Duodenal mucosa (tissue), 2 donors: ENCODE measurements at regions not wholly inside any gene's neighbourhood (a gene's known extent, or its start where the extent isn't known, plus 50 kb on each side); places are given as distances from the start of the nearest gene placed in this dataset.

Experiments
- H3K27ac ChIP-seq: one replicate; pipeline ENCODE4 v1.7.0; 2013; ENCODE audit warnings: low read depth, low read length
- H3K27me3 ChIP-seq, 2 donors: one replicate each; pipeline ENCODE4 v1.7.0; 2013; ENCODE audit warnings: low read length in 2 of 2, control low read depth in 1 of 2; ENCODE audit not compliant: insufficient read depth in 2 of 2, control insufficient read depth in 1 of 2
- H3K36me3 ChIP-seq, 2 donors: one replicate each; pipeline ENCODE4 v1.7.0; 2013; ENCODE audit warnings: low read length in 2 of 2, control low read depth in 1 of 2; ENCODE audit not compliant: insufficient read depth in 2 of 2, control insufficient read depth in 1 of 2
- H3K4me1 ChIP-seq, 2 donors: one replicate each; pipeline ENCODE4 v1.7.0; 2013; ENCODE audit warnings: low read length in 2 of 2, control low read depth in 1 of 2; ENCODE audit not compliant: insufficient read depth in 2 of 2, control insufficient read depth in 1 of 2
- H3K4me3 ChIP-seq, 2 donors: one replicate each; pipeline ENCODE4 v1.7.0; 2013; ENCODE audit warnings: low read length in 2 of 2, low read depth in 1 of 2
- H3K9ac ChIP-seq, 2 donors: one replicate each; pipeline ENCODE4 v1.7.0; 2013; ENCODE audit warnings: low read length in 2 of 2, low read depth in 1 of 2
- H3K9me3 ChIP-seq, 2 donors: one replicate each; pipeline ENCODE4 v1.7.0; 2013; ENCODE audit warnings: low read length in 2 of 2, control low read depth in 1 of 2; ENCODE audit not compliant: control insufficient read depth in 1 of 2

- Histone ChIP-seq H3K27ac (no peak overlapping the region), H3K4me1 (no peaks in the 10 kb centered on the region), H3K27me3 (no peaks in the 10 kb centered on the region), H3K36me3 (no peaks in the 10 kb centered on the region), H3K9ac (no peak overlapping the region), H3K9me3 (no peaks in the 10 kb centered on the region), H3K4me3 (no peak overlapping the region)
These were observed 402.6 kb downstream of the FUT8 start for GRCh38 chr14:65815127-65815526.

GRCh38 chr14:65817011-65817410, 404.5 kb downstream of the FUT8 start:
- Histone ChIP-seq H3K36me3 (no peaks in the 10 kb centered on the region), H3K9me3 (no peaks in the 10 kb centered on the region), H3K9ac (no peak overlapping the region), H3K4me3 (no peak overlapping the region), H3K27me3 (no peaks in the 10 kb centered on the region), H3K4me1 (no peaks in the 10 kb centered on the region), H3K27ac (no peak overlapping the region)

DNA sequence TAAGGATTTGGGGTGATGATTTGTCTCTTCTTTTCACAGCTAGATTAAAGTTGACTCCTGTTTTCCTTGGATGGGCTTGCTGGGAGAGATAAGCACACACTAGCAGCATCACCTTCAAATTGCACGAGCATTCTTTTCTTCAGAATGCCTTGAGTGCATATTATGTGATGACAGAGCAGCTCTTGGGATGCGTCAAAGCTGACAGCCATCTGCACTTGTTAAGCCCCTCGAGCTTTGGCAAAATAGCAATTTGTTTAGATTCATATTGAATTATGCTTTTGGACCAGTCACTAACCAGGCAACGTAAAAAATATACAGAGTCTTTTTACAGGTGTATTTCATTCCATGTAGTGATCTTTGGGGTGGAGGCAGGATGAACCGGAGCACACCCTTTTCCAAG, 407.0 kb downstream of the FUT8 start:
- Histone ChIP-seq H3K27ac (no peak overlapping the region), H3K4me1 (peaks cover 0 to 6% of the 10 kb centered on the region in 2 donors), H3K4me3 (no peak overlapping the region), H3K9ac (no peak overlapping the region), H3K36me3 (no peaks in the 10 kb centered on the region), H3K27me3 (no peaks in the 10 kb centered on the region), H3K9me3 (no peaks in the 10 kb centered on the region)

GRCh38 chr14:65821224-65821753, 408.8 kb downstream of the FUT8 start:
- Histone ChIP-seq H3K4me3 (no peak overlapping the region), H3K36me3 (no peaks in the 10 kb centered on the region), H3K4me1 (peaks cover 0 to 7% of the 10 kb centered on the region in 2 donors), H3K27me3 (no peaks in the 10 kb centered on the region), H3K9ac (no peak overlapping the region), H3K9me3 (no peaks in the 10 kb centered on the region), H3K27ac (no peak overlapping the region)

DNA sequence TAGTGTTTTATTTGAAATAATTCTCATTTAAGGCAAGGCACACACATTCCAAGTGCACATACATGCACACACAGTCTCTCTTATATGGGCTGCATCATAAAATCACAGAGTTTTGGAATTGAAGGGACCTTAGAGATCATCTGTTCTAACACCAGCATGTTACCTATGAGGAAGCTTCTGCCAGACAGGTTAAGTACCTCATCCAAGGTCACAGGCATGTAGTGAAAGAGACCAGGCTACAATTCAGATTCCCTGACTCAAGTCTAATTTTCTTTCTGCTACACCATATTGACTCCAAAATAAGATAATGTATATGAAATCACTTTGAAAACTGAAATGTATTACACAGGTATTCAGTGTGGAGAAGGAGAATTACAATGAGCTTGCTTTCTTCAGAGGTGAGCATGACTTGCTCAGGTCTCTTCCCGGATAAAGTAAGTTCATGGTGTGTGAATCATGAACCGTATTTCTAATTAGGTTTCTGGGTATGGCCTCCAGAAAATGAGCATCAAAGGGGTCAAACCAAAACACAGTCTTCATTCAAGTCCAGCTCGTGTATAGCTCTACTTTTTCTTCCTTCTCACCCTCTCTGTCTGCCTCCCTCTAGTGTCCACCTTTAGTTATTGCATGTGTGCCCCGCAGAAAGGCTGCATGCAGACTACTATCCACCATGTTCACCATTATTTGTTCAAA, 411.9 kb downstream of the FUT8 start:
- no peaks in the 10 kb centered on the region for H3K36me3 ChIP-seq

GRCh38 chr14:65824978-65825299, 412.4 kb downstream of the FUT8 start:
- H3K27me3 ChIP-seq: no peaks in the 10 kb centered on the region
- no peaks in the 10 kb centered on the region for H3K36me3 ChIP-seq
- no peak overlapping the region for H3K9ac ChIP-seq
- no peaks in the 10 kb centered on the region for H3K9me3 ChIP-seq
- H3K4me3 ChIP-seq: no peak overlapping the region
- peaks cover 0 to 7% of the 10 kb centered on the region in 2 donors for H3K4me1 ChIP-seq
- no peak overlapping the region for H3K27ac ChIP-seq

More for the DNA sequence above, 411.9 kb downstream of the FUT8 start:
- H3K4me1 ChIP-seq: peaks cover 0 to 7% of the 10 kb centered on the region in 2 donors
- no peak overlapping the region for H3K4me3 ChIP-seq
- H3K27ac ChIP-seq: no peak overlapping the region
- no peaks in the 10 kb centered on the region for H3K9me3 ChIP-seq
- H3K27me3 ChIP-seq: no peaks in the 10 kb centered on the region
- H3K9ac ChIP-seq: no peak overlapping the region

DNA sequence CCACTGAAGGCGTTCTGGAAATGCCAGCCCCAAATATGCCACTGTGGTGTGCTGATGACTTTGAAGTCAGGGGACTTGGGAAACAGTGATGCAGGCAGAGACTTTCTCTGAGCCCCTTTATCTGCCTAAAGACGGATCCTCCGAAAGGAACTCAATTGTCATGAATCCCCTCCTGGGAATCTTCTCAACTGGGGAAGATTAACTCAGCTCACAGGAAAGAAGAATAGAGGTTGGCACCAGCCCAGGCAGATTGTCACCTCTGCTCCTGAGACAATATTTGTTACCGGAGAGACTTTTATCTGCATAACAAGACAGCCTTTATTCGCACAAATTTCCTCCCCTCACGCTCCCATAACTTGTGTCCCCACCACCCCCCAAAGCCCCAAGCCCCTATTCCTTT, 414.4 kb downstream of the FUT8 start:
- no peaks in the 10 kb centered on the region for H3K27me3 ChIP-seq
- no peak overlapping the region for H3K4me3 ChIP-seq
- H3K27ac ChIP-seq: no peak overlapping the region
- no peaks in the 10 kb centered on the region for H3K9me3 ChIP-seq
- peaks cover 0 to 7% of the 10 kb centered on the region in 2 donors for H3K4me1 ChIP-seq
- no peak overlapping the region for H3K9ac ChIP-seq
- no peaks in the 10 kb centered on the region for H3K36me3 ChIP-seq

DNA sequence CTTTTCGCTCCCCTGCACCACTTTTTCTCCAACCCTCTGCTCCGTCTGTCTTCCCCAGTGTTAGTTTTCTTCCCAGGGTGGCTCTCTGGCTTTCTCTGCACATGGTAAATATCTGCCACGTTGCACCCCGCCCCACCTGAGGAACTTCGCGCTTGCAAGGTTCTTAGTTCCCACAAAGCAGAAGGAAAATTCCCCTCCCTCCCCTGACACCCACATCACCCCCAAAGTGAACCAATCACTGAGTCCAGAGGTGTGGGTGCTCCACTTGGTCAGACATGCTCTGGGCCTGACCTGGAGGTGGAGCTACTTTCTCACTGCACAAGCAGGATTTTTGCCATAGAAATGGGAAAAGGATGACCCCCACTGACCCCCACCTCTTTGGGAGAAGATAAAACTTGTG, 415.0 kb downstream of the FUT8 start:
- no peaks in the 10 kb centered on the region for H3K36me3 ChIP-seq
- peaks cover 0 to 9% of the 10 kb centered on the region in 2 donors for H3K4me1 ChIP-seq
- H3K27me3 ChIP-seq: no peaks in the 10 kb centered on the region
- no peak overlapping the region for H3K27ac ChIP-seq
- H3K9ac ChIP-seq: no peak overlapping the region
- no peaks in the 10 kb centered on the region for H3K9me3 ChIP-seq
- no peak overlapping the region for H3K4me3 ChIP-seq

GRCh38 chr14:65828396-65828795, 415.9 kb downstream of the FUT8 start:
- peaks cover 0 to 13% of the 10 kb centered on the region in 2 donors for H3K4me1 ChIP-seq
- H3K27me3 ChIP-seq: no peaks in the 10 kb centered on the region
- H3K4me3 ChIP-seq: no peak overlapping the region
- no peak overlapping the region for H3K27ac ChIP-seq
- H3K9me3 ChIP-seq: no peaks in the 10 kb centered on the region
- H3K9ac ChIP-seq: no peak overlapping the region
- H3K36me3 ChIP-seq: no peaks in the 10 kb centered on the region

- H3K9ac ChIP-seq: no peak overlapping the region
- H3K27ac ChIP-seq: no peak overlapping the region
- no peaks in the 10 kb centered on the region for H3K36me3 ChIP-seq
- no peak overlapping the region for H3K4me3 ChIP-seq
- no peaks in the 10 kb centered on the region for H3K9me3 ChIP-seq
- peaks cover 0 to 7% of the 10 kb centered on the region in 2 donors for H3K4me1 ChIP-seq
- peaks cover 0 to 3% of the 10 kb centered on the region in 2 donors for H3K27me3 ChIP-seq
These were observed 420.1 kb downstream of the FUT8 start for GRCh38 chr14:65832431-65833266.
